ENCODE measurements at regions not wholly inside any gene's neighbourhood (a gene's known extent, or its start where the extent isn't known, plus 50 kb on each side); places are given as distances from the start of the nearest gene placed in this dataset.

GRCh38 chr18:30409120-30409519 lies 633.4 kb downstream of the DSC3 start:
- no peak overlapping the region for H3K27ac ChIP-seq (ENCODE audit: low read depth, low read length, poor library complexity, severe bottlenecking)
- no peaks in the 10 kb centered on the region for H3K4me1 ChIP-seq (ENCODE audit: insufficient read depth, low read length, poor library complexity, severe bottlenecking)
- H3K36me3 ChIP-seq (ENCODE audit: insufficient read depth, low read length, poor library complexity, severe bottlenecking), result no peaks in the 10 kb centered on the region
- ChIA-PET CTCF (no interaction called here), POLR2A (ENCODE audit: low non-redundant PET) (no interaction called here)
- BruUV-seq (replicated peaks), result no TSS peak
- no peak for DNase-seq (ENCODE audit: low spot score)
- TF ChIP-seq CTCF (conservative IDR thresholded peaks at IDR 0.05; ENCODE audit: low read depth, low read length) (no peak), EZH2 (IDR thresholded peaks at IDR 0.05; ENCODE audit: borderline replicate concordance, low read depth, low read length, poor library complexity, severe bottlenecking) (no peak)
- intact Hi-C loops (cut with micrococcal nuclease; ENCODE audit: unreplicated experiment), result no loop called here
- H3K27me3 ChIP-seq (replicated peaks; ENCODE audit: insufficient read depth, low read depth, low read length, poor library complexity), result no peaks in the 10 kb centered on the region
- H3K4me3 ChIP-seq (ENCODE audit: low read depth, low read length, poor library complexity, severe bottlenecking), result no peak overlapping the region
- no peaks in the 10 kb centered on the region for H3K9me3 ChIP-seq (ENCODE audit: low read depth, low read length, poor library complexity, severe bottlenecking)

DNA sequence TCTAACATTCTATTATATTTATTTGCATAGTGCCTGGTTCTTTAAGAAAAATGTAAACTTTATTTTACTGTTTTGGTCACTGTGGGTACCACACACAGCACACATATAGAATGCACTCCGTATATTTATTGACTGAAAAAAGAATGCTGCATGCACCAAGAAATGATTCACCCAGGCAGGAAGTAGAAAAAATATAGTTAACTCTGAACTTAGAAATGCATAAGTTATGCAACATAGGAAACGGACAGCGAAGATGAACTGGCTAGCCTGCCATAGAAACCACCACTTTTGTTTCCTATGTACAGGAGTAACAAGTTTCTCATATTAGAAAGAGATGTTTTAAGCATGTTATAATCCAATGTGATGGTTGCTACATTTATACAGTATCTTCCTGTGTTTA lies 635.8 kb downstream of the DSC3 start:
- Histone ChIP-seq H3K9me3 (ENCODE audit: low read depth, low read length, poor library complexity, severe bottlenecking) (no peaks in the 10 kb centered on the region), H3K27me3 (replicated peaks; ENCODE audit: insufficient read depth, low read depth, low read length, poor library complexity) (no peaks in the 10 kb centered on the region), H3K4me3 (ENCODE audit: low read depth, low read length, poor library complexity, severe bottlenecking) (no peak overlapping the region), H3K4me1 (ENCODE audit: insufficient read depth, low read length, poor library complexity, severe bottlenecking) (no peaks in the 10 kb centered on the region), H3K27ac (ENCODE audit: low read depth, low read length, poor library complexity, severe bottlenecking) (no peak overlapping the region), H3K36me3 (ENCODE audit: insufficient read depth, low read length, poor library complexity, severe bottlenecking) (no peaks in the 10 kb centered on the region)
- ChIA-PET CTCF (no interaction called here), POLR2A (ENCODE audit: low non-redundant PET) (no interaction called here)
- no peak for DNase-seq (ENCODE audit: low spot score)
- intact Hi-C loops (cut with micrococcal nuclease; ENCODE audit: unreplicated experiment), result no loop called here
- no TSS peak for BruUV-seq (replicated peaks)
- TF ChIP-seq EZH2 (IDR thresholded peaks at IDR 0.05; ENCODE audit: borderline replicate concordance, low read depth, low read length, poor library complexity, severe bottlenecking) (no peak), CTCF (conservative IDR thresholded peaks at IDR 0.05; ENCODE audit: low read depth, low read length) (no peak)

DNA sequence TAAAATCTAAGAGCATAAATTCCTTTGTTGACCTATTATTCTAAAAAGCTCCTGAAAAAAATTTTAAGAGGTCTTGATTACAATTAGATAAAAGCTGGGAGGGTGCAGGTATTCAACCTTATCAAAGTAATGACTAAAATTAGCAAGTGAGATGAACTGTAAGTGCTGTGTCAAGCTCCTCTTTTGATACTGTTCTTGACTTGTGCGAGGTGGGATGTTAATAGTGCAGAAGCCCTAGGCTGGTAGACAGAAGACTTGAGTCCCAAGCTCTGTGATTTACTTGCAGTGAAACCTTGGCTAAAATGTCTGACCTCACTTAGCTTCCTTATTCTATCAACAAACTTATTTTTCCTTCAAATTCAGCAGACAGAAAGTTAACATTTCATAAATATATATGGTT lies 637.5 kb downstream of the DSC3 start:
- TF ChIP-seq EZH2 (IDR thresholded peaks at IDR 0.05; ENCODE audit: borderline replicate concordance, low read depth, low read length, poor library complexity, severe bottlenecking) (no peak), CTCF (conservative IDR thresholded peaks at IDR 0.05; ENCODE audit: low read depth, low read length) (no peak)
- CTCF ChIA-PET, result no interaction called here
- Histone ChIP-seq H3K9me3 (ENCODE audit: low read depth, low read length, poor library complexity, severe bottlenecking) (no peaks in the 10 kb centered on the region), H3K27me3 (replicated peaks; ENCODE audit: insufficient read depth, low read depth, low read length, poor library complexity) (no peaks in the 10 kb centered on the region), H3K27ac (ENCODE audit: low read depth, low read length, poor library complexity, severe bottlenecking) (no peak overlapping the region), H3K36me3 (ENCODE audit: insufficient read depth, low read length, poor library complexity, severe bottlenecking) (no peaks in the 10 kb centered on the region), H3K4me3 (ENCODE audit: low read depth, low read length, poor library complexity, severe bottlenecking) (no peak overlapping the region), H3K4me1 (ENCODE audit: insufficient read depth, low read length, poor library complexity, severe bottlenecking) (no peaks in the 10 kb centered on the region)
- BruUV-seq (replicated peaks), result no TSS peak
- intact Hi-C loops (cut with micrococcal nuclease; ENCODE audit: unreplicated experiment), result no loop called here
- DNase-seq (ENCODE audit: low spot score), result no peak
- POLR2A ChIA-PET (ENCODE audit: low non-redundant PET), result no interaction called here

All from A673 (cell line).